Nephron progenitor cell (in vitro differentiated cells): ENCODE measurements at regions not wholly inside any gene's neighbourhood (a gene's known extent, or its start where the extent isn't known, plus 50 kb on each side); places are given as distances from the start of the nearest gene placed in this dataset.

Experiments
- DNase-seq: peaks from one replicate; pipeline ENCODE4 v3.0.0; 2021
- H3K27ac Mint-ChIP-seq: 2 replicates; pipeline ENCODE4 v1.8.0; 2021; ENCODE audit warnings: mild to moderate bottlenecking, moderate library complexity, mixed read lengths
- H3K27me3 Mint-ChIP-seq: 2 replicates; pipeline ENCODE4 v1.8.0; 2021; ENCODE audit warnings: mild to moderate bottlenecking, low read depth, mixed read lengths; ENCODE audit not compliant: poor library complexity
- H3K36me3 Mint-ChIP-seq: 2 replicates; pipeline ENCODE4 v1.8.0; 2021; ENCODE audit warnings: low read depth, mixed read lengths
- H3K4me1 Mint-ChIP-seq: 2 replicates; pipeline ENCODE4 v1.8.0; 2021; ENCODE audit warnings: mixed read lengths
- H3K4me3 Mint-ChIP-seq: 2 replicates; pipeline ENCODE4 v1.8.0; 2021; ENCODE audit warnings: mild to moderate bottlenecking, moderate library complexity, mixed read lengths
- H3K9me3 Mint-ChIP-seq: 2 replicates; pipeline ENCODE4 v1.8.0; 2021; ENCODE audit warnings: mild to moderate bottlenecking, moderate library complexity, mixed read lengths
- TF ChIP-seq, protein P1 (sequence below): fragments of 200-600 bp; sonication (generic); IDR thresholded peaks from 2 replicates; pipeline ENCODE4 v1.5.0; 2021; ENCODE audit warnings: antibody characterized with exemption

DNA sequence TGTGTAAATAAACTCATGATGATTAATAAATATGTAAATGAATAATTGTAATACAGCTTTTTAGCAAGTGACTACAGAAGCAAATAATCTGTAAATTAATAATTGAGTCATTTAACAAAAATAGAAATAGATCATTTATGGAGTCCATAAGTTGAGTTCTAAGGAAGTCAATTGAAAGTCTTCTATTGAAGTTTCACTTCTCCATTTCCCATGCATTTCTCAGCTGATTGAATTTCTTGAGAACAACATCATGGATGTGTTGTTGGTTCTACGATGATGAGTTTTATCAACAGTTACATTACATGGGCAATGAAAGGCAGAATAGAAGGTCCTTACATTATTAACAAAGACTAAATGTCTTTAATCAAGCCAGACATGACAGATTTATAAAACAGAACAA is 290.4 kb downstream of the MAP2K6 start:
- no peak for DNase-seq
- H3K4me3 Mint-ChIP-seq: no peak overlapping the region
- peaks cover 2% of the 10 kb centered on the region for H3K27me3 Mint-ChIP-seq
- no peaks in the 10 kb centered on the region for H3K4me1 Mint-ChIP-seq
- no peaks in the 10 kb centered on the region for H3K36me3 Mint-ChIP-seq
- no peak overlapping the region for H3K27ac Mint-ChIP-seq
- H3K9me3 Mint-ChIP-seq: peaks cover 4% of the 10 kb centered on the region
- TF ChIP-seq, protein P1, sequence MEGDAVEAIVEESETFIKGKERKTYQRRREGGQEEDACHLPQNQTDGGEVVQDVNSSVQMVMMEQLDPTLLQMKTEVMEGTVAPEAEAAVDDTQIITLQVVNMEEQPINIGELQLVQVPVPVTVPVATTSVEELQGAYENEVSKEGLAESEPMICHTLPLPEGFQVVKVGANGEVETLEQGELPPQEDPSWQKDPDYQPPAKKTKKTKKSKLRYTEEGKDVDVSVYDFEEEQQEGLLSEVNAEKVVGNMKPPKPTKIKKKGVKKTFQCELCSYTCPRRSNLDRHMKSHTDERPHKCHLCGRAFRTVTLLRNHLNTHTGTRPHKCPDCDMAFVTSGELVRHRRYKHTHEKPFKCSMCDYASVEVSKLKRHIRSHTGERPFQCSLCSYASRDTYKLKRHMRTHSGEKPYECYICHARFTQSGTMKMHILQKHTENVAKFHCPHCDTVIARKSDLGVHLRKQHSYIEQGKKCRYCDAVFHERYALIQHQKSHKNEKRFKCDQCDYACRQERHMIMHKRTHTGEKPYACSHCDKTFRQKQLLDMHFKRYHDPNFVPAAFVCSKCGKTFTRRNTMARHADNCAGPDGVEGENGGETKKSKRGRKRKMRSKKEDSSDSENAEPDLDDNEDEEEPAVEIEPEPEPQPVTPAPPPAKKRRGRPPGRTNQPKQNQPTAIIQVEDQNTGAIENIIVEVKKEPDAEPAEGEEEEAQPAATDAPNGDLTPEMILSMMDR: no peak

DNA sequence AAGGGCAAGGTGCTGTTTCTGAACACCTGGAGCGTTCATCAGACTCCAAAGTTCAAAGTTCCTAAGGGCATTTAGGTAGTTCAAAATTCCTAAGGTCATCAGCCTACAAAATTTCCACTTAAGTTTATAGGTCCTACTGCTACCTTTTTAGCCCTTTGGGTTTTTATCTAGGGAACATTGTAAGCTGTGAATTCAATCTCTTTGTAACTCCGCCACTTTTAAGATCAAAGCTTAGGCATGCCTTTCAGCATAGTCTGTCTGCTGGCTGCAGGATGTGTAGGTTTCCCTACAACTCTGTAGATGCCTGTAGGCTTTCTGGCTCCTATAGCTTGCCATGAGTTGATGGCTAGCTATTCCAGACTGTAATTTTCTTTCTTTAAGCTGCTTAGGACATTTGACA is 291.6 kb downstream of the MAP2K6 start:
- no peaks in the 10 kb centered on the region for H3K9me3 Mint-ChIP-seq
- no peak for DNase-seq
- no peak overlapping the region for H3K4me3 Mint-ChIP-seq
- peaks cover 10% of the 10 kb centered on the region for H3K4me1 Mint-ChIP-seq
- H3K27ac Mint-ChIP-seq: no peak overlapping the region
- TF ChIP-seq, protein P1: no peak
- peaks cover 7% of the 10 kb centered on the region for H3K27me3 Mint-ChIP-seq
- no peaks in the 10 kb centered on the region for H3K36me3 Mint-ChIP-seq

DNA sequence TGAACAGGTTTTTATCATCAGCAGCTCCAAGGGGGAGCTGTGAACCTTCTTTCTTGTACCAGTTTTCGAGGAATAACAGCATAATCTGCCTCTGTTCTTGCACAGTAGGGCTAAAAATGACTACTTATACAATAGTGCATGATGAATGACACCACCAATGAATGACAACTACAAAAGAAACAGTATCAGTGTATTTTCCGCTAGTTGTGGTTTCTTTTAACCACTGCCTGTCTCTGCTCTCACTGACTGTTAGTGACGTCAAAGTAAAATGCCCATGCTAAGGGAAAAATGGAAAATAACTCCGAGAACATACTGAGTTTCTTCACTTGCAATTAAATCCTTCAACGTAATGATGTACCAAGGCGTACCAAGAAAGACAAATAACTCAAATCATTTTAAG is 294.9 kb downstream of the MAP2K6 start:
- TF ChIP-seq, protein P1: no peak
- Mint-ChIP-seq H3K36me3 (no peaks in the 10 kb centered on the region), H3K4me3 (no peak overlapping the region), H3K9me3 (no peaks in the 10 kb centered on the region), H3K27me3 (peaks cover 4% of the 10 kb centered on the region), H3K4me1 (peaks cover 41% of the 10 kb centered on the region), H3K27ac (peak overlapping the region; percentile 48)
- no peak for DNase-seq

DNA sequence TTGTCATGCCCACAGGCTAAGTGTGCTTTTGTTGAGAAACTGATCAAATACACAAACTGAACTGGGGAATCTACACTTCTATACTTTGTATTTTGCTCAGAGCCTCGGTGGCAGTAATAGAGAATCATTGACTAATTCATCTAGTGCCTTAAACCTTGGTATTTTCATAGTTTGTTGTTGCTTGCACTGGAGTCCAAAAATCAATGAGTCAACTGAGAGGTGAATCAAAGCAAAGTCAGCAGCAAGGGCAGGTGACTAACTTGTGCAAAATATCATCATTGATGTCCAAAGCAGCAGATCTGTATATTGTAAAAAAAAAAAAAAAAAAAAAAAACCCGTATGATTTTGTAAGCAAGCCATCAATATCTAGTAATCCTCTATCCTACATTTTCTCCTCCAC is 296.4 kb downstream of the MAP2K6 start:
- Mint-ChIP-seq H3K4me3 (no peak overlapping the region), H3K36me3 (no peaks in the 10 kb centered on the region), H3K9me3 (no peaks in the 10 kb centered on the region), H3K27ac (no peak overlapping the region), H3K27me3 (peaks cover 6% of the 10 kb centered on the region), H3K4me1 (peaks cover 41% of the 10 kb centered on the region)
- TF ChIP-seq, protein P1: no peak
- no peak for DNase-seq

GRCh38 chr17:69711541-69711940 is 297.0 kb downstream of the MAP2K6 start:
- Mint-ChIP-seq H3K27me3 (peaks cover 9% of the 10 kb centered on the region), H3K4me1 (peaks cover 42% of the 10 kb centered on the region), H3K36me3 (no peaks in the 10 kb centered on the region), H3K4me3 (no peak overlapping the region), H3K9me3 (no peaks in the 10 kb centered on the region), H3K27ac (peak overlapping the region; percentile 85)
- TF ChIP-seq, protein P1: no peak
- peak; percentile 30 for DNase-seq

DNA sequence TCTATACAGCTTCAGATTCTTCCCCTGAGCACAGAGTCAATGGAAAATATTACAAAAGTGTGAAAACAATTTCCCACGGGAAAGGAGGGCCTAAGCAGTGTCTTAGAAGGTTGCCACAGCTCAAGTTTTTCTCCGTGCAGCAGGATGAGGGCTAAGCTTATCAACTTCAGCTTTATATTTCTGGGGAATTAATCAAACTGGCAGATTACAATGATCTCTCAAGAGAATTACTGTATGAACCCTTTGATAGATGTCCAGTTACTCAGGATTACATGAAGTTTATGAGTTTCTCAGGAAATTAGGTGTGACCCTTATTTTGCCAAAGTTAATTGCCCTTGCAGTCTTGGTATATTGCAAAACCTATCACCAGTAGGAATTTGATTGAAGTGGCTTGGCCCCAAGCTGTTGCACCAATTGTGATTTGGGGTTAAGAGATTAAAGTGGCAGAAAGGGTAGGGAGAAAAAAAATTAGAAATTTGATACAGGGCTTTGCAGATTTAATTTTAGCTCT is 298.4 kb downstream of the MAP2K6 start:
- no peak for DNase-seq
- TF ChIP-seq, protein P1: no peak
- peak overlapping the region; percentile 58 for H3K27ac Mint-ChIP-seq
- no peaks in the 10 kb centered on the region for H3K9me3 Mint-ChIP-seq
- H3K4me3 Mint-ChIP-seq: no peak overlapping the region
- no peaks in the 10 kb centered on the region for H3K36me3 Mint-ChIP-seq
- peaks cover 10% of the 10 kb centered on the region for H3K27me3 Mint-ChIP-seq
- H3K4me1 Mint-ChIP-seq: peaks cover 50% of the 10 kb centered on the region
